Spleen (tissue), 7 donors: ENCODE measurements at regions not wholly inside any gene's neighbourhood (a gene's known extent, or its start where the extent isn't known, plus 50 kb on each side); places are given as distances from the start of the nearest gene placed in this dataset.

Source experiments
- POLR2A ChIP-seq, 3 donors: fragments of 450-650 bp; IDR thresholded peaks; one replicate each; pipeline ENCODE4 v1.5.1; 2017; ENCODE audit warnings: antibody characterized with exemption in 3 of 3, mild to moderate bottlenecking in 1 of 3
- POLR2AphosphoS5 ChIP-seq, 3 donors: sonication (generic); formaldehyde crosslinking; IDR thresholded peaks; one replicate each; pipeline ENCODE4 v1.5.1; 2017; ENCODE audit warnings: antibody characterized with exemption in 3 of 3
- TF ChIP-seq, protein P1 (sequence below), 11 experiments: fragments of 200-600 bp in 7 of 11; fragments of 450-650 bp in 4 of 11; sonication (generic) in 4 of 11; IDR thresholded peaks in 8 of 11; conservative IDR thresholded peaks in 3 of 11; 1 replicate in 7 of 11; 2 replicates in 4 of 11; pipeline versions ENCODE4 v1.4.0 to v1.8.0; 2016 to 2021; ENCODE audit warnings: antibody characterized with exemption in 11 of 11, inconsistent platforms in 4 of 11, mild to moderate bottlenecking in 1 of 11
- donor health status: DM: no; HTN: no; CAD: no; lungs with moderate emphysema.
- donor health status: DM: no; HTN: no; CAD: no.
- donor health status: DM: no; HTN: no; CAD: no.

GRCh38 chr16:80104401-80104800 lies 436.4 kb upstream of the DYNLRB2 start:
- TF ChIP-seq POLR2A (IDR thresholded peaks at IDR 0.05) (no peak), POLR2AphosphoS5 (IDR thresholded peaks at IDR 0.05) (no peak)
- TF ChIP-seq, protein P1, sequence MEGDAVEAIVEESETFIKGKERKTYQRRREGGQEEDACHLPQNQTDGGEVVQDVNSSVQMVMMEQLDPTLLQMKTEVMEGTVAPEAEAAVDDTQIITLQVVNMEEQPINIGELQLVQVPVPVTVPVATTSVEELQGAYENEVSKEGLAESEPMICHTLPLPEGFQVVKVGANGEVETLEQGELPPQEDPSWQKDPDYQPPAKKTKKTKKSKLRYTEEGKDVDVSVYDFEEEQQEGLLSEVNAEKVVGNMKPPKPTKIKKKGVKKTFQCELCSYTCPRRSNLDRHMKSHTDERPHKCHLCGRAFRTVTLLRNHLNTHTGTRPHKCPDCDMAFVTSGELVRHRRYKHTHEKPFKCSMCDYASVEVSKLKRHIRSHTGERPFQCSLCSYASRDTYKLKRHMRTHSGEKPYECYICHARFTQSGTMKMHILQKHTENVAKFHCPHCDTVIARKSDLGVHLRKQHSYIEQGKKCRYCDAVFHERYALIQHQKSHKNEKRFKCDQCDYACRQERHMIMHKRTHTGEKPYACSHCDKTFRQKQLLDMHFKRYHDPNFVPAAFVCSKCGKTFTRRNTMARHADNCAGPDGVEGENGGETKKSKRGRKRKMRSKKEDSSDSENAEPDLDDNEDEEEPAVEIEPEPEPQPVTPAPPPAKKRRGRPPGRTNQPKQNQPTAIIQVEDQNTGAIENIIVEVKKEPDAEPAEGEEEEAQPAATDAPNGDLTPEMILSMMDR (IDR thresholded peaks at IDR 0.05 in 8 of 11, conservative IDR thresholded peaks at IDR 0.05 in 3 of 11), result no peak
